ENCODE measurements at regions not wholly inside any gene's neighbourhood (a gene's known extent, or its start where the extent isn't known, plus 50 kb on each side); places are given as distances from the start of the nearest gene placed in this dataset.

DNA sequence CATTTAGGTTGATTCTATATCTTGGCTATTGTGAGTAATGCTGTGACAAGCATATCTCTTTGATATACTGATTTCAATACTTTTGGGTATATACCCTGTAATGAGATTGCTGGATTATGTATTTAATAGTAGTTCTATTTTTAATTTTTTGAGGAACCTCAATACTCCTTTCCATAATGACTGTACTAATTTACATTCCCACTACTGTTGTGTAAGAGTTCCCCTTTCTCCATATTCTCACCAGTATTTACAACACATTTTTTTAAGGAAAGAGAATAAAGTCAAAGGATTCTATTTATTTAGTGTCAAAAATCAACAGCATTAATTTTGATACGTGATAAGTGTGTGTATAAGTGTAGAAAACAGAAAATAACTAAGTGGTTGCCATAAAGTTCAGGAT is 356.4 kb upstream of the EDIL3 start:
- H3K4me1 ChIP-seq, result no peaks in the 10 kb centered on the region
- 79% methylated on average over 1 of the region's 1 CpG for WGBS
- TF ChIP-seq, protein P1, sequence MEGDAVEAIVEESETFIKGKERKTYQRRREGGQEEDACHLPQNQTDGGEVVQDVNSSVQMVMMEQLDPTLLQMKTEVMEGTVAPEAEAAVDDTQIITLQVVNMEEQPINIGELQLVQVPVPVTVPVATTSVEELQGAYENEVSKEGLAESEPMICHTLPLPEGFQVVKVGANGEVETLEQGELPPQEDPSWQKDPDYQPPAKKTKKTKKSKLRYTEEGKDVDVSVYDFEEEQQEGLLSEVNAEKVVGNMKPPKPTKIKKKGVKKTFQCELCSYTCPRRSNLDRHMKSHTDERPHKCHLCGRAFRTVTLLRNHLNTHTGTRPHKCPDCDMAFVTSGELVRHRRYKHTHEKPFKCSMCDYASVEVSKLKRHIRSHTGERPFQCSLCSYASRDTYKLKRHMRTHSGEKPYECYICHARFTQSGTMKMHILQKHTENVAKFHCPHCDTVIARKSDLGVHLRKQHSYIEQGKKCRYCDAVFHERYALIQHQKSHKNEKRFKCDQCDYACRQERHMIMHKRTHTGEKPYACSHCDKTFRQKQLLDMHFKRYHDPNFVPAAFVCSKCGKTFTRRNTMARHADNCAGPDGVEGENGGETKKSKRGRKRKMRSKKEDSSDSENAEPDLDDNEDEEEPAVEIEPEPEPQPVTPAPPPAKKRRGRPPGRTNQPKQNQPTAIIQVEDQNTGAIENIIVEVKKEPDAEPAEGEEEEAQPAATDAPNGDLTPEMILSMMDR (IDR thresholded peaks at IDR 0.05), result no peak
- TF ChIP-seq POLR2A (IDR thresholded peaks at IDR 0.05; ENCODE audit: low read depth) (no peak), EP300 (IDR thresholded peaks at IDR 0.05) (no peak), POLR2AphosphoS5 (IDR thresholded peaks at IDR 0.05) (no peak)
- peaks cover 0 to 3% (median 0%) of the 10 kb centered on the region in 4 donors for H3K9me3 ChIP-seq
- intact Hi-C loops (cut with DNase I), result no loop called here
- no peak for DNase-seq (ENCODE audit: extremely low spot score)
- H3K4me3 ChIP-seq, result no peak overlapping the region
- no peaks in the 10 kb centered on the region for H3K27me3 ChIP-seq
- H3K27ac ChIP-seq (replicated peaks in 1 of 4), result no peak overlapping the region
- H3K36me3 ChIP-seq, result no peaks in the 10 kb centered on the region

DNA sequence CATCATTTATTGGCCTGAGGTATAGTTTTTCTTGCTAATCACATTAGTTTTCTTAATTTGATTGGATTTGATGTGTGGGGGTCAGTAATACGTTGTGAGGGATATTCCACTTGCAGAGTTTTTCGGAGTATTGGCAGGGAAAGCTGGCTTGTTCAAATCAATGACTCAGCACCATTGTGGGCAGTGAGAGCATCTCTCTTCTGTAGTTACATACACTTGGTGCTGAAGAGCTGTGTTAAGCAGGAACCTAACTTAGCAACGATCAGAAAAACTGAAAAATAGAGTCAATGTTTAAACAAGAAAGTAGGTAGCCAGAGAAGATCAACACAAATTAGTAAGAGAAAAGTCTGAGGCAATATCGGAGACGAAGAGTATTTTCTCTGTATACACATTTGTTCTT is 344.6 kb upstream of the EDIL3 start:
- WGBS, result 63% methylated on average over 5 of the region's 5 CpGs
- Histone ChIP-seq H3K27ac (replicated peaks in 1 of 4) (no peak overlapping the region), H3K4me3 (no peak overlapping the region), H3K4me1 (no peaks in the 10 kb centered on the region), H3K27me3 (no peaks in the 10 kb centered on the region), H3K36me3 (no peaks in the 10 kb centered on the region), H3K9me3 (no peaks in the 10 kb centered on the region)
- intact Hi-C loops (cut with DNase I), result no loop called here
- no peak for DNase-seq (ENCODE audit: extremely low spot score)
- TF ChIP-seq POLR2A (IDR thresholded peaks at IDR 0.05; ENCODE audit: low read depth), result no peak
- TF ChIP-seq POLR2AphosphoS5 (IDR thresholded peaks at IDR 0.05), result no peak
- TF ChIP-seq, protein P1 (IDR thresholded peaks at IDR 0.05), result no peak
- TF ChIP-seq EP300 (IDR thresholded peaks at IDR 0.05), result no peak

DNA sequence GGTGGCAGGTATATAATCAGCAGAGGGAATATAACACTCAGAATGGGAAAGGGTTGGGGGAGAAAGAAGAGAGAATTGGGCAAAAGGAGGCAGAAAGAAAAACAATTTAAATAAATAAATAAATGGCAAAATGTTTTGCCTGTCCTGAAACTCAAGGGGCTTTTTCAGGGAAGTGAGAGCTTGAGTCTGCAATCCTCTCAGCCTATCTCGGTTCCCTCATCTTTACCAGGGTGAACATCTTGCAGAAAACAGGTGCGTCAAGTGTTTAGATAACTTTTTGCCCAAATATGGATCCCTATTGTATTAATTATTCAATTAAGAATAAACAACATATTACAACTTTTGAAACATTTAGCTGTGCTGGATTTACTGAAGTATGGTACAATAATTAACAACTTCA is 343.0 kb upstream of the EDIL3 start:
- Histone ChIP-seq H3K27me3 (no peaks in the 10 kb centered on the region), H3K9me3 (no peaks in the 10 kb centered on the region), H3K4me3 (no peak overlapping the region), H3K4me1 (no peaks in the 10 kb centered on the region), H3K36me3 (no peaks in the 10 kb centered on the region), H3K27ac (replicated peaks in 1 of 4) (no peak overlapping the region)
- WGBS, result 90% methylated on average over 2 of the region's 2 CpGs
- DNase-seq (ENCODE audit: extremely low spot score), result no peak
- intact Hi-C loops (cut with DNase I), result no loop called here
- TF ChIP-seq POLR2A (IDR thresholded peaks at IDR 0.05; ENCODE audit: low read depth) (no peak), EP300 (IDR thresholded peaks at IDR 0.05) (no peak), POLR2AphosphoS5 (IDR thresholded peaks at IDR 0.05) (no peak)

- no peaks in the 10 kb centered on the region for H3K9me3 ChIP-seq
- H3K27ac ChIP-seq (replicated peaks in 1 of 4), result no peak overlapping the region
- H3K4me1 ChIP-seq, result no peaks in the 10 kb centered on the region
- no peaks in the 10 kb centered on the region for H3K36me3 ChIP-seq
- TF ChIP-seq, protein P1 (IDR thresholded peaks at IDR 0.05), result no peak
- TF ChIP-seq POLR2A (IDR thresholded peaks at IDR 0.05; ENCODE audit: low read depth) (no peak), POLR2AphosphoS5 (IDR thresholded peaks at IDR 0.05) (no peak), EP300 (IDR thresholded peaks at IDR 0.05) (no peak)
- no peak for DNase-seq (ENCODE audit: extremely low spot score)
- intact Hi-C loops (cut with DNase I), result no loop called here
- WGBS, result 83% methylated on average over 2 of the region's 2 CpGs
- H3K4me3 ChIP-seq, result no peak overlapping the region
- H3K27me3 ChIP-seq, result no peaks in the 10 kb centered on the region
These were observed 341.4 kb upstream of the EDIL3 start for GRCh38 chr5:84725946-84726570.

GRCh38 chr5:84724683-84725082 is 340.0 kb upstream of the EDIL3 start:
- intact Hi-C loops (cut with DNase I), result no loop called here
- DNase-seq (ENCODE audit: extremely low spot score), result no peak

More at GRCh38 chr5:84724683-84725082, 340.0 kb upstream of the EDIL3 start:
- Histone ChIP-seq H3K9me3 (no peaks in the 10 kb centered on the region), H3K4me3 (no peak overlapping the region), H3K27ac (replicated peaks in 1 of 4) (no peak overlapping the region), H3K36me3 (no peaks in the 10 kb centered on the region), H3K4me1 (no peaks in the 10 kb centered on the region), H3K27me3 (no peaks in the 10 kb centered on the region)
- whole genome bisulfite sequencing, result 86% methylated on average over 1 of the region's 1 CpG
- TF ChIP-seq, protein P1 (IDR thresholded peaks at IDR 0.05), result no peak
- TF ChIP-seq EP300 (IDR thresholded peaks at IDR 0.05), result no peak
- TF ChIP-seq POLR2A (IDR thresholded peaks at IDR 0.05; ENCODE audit: low read depth), result no peak
- TF ChIP-seq POLR2AphosphoS5 (IDR thresholded peaks at IDR 0.05), result no peak

All from esophagus muscularis mucosa (tissue), 4 donors.